ENCODE measurements at regions not wholly inside any gene's neighbourhood (a gene's known extent, or its start where the extent isn't known, plus 50 kb on each side); places are given as distances from the start of the nearest gene placed in this dataset.
"Not testable (repeated sequence)": the region's sequence is repeated elsewhere in the genome, so short reads cannot be mapped to it uniquely, and the experiment has no call there.

DNA sequence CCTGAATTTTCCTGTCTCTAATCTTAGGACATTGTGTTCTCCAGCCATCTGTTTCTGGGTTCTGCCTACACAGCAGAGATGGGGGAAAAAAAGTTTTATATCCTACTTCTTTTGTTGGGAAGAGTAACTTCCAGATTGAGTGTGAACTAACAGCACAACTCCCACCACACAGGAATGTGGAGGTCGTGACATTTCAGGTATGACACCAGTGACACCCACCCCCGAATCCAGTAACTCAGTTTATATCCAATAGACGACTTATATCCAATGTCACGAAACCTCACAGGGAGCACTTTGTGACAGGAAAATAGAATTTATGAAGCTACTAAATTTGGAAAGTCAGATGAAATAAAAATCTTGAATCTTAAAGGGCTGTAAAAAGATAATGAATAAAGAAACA, 211.9 kb upstream of the GRM3 start:
- Mint-ChIP-seq H3K4me1 (no peaks in the 10 kb centered on the region), H3K27me3 (ENCODE audit: low read depth, poor library complexity) (no peaks in the 10 kb centered on the region), H3K4me3 (no peak overlapping the region), H3K27ac (no peak overlapping the region), H3K9me3 (no peaks in the 10 kb centered on the region), H3K36me3 (ENCODE audit: low read depth) (no peaks in the 10 kb centered on the region)
- TF ChIP-seq, protein P1, sequence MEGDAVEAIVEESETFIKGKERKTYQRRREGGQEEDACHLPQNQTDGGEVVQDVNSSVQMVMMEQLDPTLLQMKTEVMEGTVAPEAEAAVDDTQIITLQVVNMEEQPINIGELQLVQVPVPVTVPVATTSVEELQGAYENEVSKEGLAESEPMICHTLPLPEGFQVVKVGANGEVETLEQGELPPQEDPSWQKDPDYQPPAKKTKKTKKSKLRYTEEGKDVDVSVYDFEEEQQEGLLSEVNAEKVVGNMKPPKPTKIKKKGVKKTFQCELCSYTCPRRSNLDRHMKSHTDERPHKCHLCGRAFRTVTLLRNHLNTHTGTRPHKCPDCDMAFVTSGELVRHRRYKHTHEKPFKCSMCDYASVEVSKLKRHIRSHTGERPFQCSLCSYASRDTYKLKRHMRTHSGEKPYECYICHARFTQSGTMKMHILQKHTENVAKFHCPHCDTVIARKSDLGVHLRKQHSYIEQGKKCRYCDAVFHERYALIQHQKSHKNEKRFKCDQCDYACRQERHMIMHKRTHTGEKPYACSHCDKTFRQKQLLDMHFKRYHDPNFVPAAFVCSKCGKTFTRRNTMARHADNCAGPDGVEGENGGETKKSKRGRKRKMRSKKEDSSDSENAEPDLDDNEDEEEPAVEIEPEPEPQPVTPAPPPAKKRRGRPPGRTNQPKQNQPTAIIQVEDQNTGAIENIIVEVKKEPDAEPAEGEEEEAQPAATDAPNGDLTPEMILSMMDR (IDR thresholded peaks at IDR 0.05), result no peak
- DNase-seq, result no peak

DNA sequence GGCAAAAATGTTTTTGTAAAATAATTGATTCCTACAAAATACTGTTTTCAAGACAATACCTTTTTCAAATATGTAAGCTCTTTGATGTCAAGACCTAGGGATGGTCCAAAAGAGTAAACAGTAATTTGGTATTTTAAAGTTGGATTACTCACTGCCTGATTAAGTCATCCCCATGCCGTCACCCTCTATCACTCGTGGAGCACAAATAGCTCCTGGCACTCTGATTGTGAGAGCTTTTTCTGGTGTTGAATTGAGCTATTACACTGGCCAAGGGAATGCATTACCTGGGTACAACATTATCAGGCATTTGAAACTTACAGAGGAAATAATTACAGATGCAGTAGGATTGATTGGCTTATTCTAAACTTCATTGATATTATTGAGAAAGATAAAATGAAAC, 231.9 kb upstream of the GRM3 start:
- no peak overlapping the region for H3K4me3 Mint-ChIP-seq
- peaks cover 6% of the 10 kb centered on the region for H3K9me3 Mint-ChIP-seq
- no peak overlapping the region for H3K27ac Mint-ChIP-seq
- no peaks in the 10 kb centered on the region for H3K36me3 Mint-ChIP-seq (ENCODE audit: low read depth)
- H3K4me1 Mint-ChIP-seq, result no peaks in the 10 kb centered on the region
- no peak for DNase-seq
- peaks cover 2% of the 10 kb centered on the region for H3K27me3 Mint-ChIP-seq (ENCODE audit: low read depth, poor library complexity)
- TF ChIP-seq, protein P1 (IDR thresholded peaks at IDR 0.05), result no peak

DNA sequence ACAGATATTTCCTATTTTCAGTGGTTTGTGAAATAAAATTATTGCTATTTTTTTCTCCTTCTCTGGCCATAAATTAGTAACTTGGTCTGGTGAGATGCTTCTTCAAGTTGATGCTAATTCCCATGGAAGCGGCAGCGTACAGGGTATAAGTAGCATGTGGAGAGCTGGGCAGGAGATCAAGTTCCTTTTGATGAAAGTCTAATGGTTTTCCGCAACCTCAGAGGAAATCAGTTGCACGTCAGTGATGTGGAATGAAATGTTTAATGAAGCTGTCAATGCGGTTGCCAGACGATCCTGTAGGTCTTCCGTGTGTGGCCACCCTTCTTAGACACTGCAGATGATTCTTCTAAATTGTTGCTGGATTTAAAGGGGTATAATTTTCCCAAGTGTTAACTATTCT, 236.4 kb upstream of the GRM3 start:
- Mint-ChIP-seq H3K27me3 (ENCODE audit: low read depth, poor library complexity) (peaks cover 2% of the 10 kb centered on the region), H3K4me3 (no peak overlapping the region), H3K9me3 (no peaks in the 10 kb centered on the region), H3K27ac (no peak overlapping the region), H3K4me1 (no peaks in the 10 kb centered on the region), H3K36me3 (ENCODE audit: low read depth) (no peaks in the 10 kb centered on the region)
- TF ChIP-seq, protein P1 (IDR thresholded peaks at IDR 0.05), result no peak
- no peak for DNase-seq

DNA sequence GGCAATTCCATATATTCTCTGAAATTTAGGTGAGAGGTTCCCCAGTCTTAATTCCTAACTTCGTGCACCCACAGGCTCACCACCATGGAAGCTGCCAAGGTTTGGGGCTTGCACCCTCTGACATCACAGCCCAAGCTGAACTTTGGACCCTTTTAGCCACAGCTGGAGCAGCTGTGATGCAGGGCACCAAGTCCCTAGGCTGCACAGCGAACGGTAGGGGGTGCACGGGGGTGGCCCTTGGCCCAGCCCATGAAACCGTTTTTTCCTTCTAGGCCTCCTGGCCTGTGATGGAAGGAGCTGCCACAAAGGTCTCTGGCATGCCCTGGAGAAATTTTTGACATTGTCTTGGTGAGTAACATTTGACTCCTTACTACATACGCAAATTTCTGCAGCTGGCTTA, 251.9 kb upstream of the GRM3 start:
- H3K27me3 Mint-ChIP-seq (ENCODE audit: low read depth, poor library complexity), result peaks cover 4% of the 10 kb centered on the region
- peaks cover 14% of the 10 kb centered on the region for H3K9me3 Mint-ChIP-seq
- DNase-seq, result no peak
- TF ChIP-seq, protein P1 (IDR thresholded peaks at IDR 0.05), result no peak
- H3K4me3 Mint-ChIP-seq, result no peak overlapping the region
- H3K27ac Mint-ChIP-seq, result no peak overlapping the region
- H3K4me1 Mint-ChIP-seq, result no peaks in the 10 kb centered on the region
- peaks cover 5% of the 10 kb centered on the region for H3K36me3 Mint-ChIP-seq (ENCODE audit: low read depth)

DNA sequence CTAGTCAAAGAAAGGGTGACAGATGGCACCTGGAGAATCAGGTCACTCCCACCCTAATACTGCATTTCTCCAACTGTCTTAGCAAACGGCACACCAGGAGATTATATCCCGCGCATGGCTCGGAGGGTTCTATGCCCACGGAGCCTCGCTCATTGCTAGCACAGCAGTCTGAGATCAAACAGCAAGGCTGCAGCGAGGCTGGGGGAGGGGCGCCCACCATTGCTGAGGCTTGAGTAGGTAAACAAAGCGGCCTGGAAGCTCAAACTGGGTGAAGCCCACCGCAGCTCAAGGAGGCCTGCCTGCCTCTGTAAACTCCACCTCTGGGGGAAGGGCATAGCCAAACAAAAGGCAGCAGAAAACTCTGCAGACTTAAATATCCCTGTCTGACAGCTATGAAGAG, 268.1 kb upstream of the GRM3 start:
- H3K27ac Mint-ChIP-seq; H3K4me1 Mint-ChIP-seq; H3K4me3 Mint-ChIP-seq; H3K36me3 Mint-ChIP-seq (ENCODE audit: low read depth); DNase-seq; H3K27me3 Mint-ChIP-seq (ENCODE audit: low read depth, poor library complexity): not testable (repeated sequence)
- peaks cover 34% of the 10 kb centered on the region for H3K9me3 Mint-ChIP-seq

DNA sequence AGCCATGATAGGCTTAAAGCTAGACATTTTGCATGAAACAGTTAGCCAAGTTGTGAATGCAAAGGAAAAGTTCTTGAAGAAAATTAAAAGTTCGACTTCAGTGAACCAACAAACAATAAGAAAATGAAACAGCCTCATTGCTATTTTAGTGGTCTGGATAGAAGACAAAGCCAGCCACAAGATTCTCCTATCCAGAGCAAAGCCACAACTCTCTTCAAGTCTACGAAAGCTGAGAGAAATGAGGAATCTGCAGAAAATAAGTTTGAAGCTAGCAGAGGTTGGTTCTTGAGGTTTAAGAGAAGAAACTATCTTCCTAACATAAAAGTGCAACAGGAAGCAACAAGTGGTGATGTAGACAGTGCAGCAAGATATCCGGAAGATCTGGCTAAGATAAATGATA, 271.4 kb upstream of the GRM3 start:
- no peak for DNase-seq
- H3K4me3 Mint-ChIP-seq, result no peak overlapping the region
- no peaks in the 10 kb centered on the region for H3K27me3 Mint-ChIP-seq (ENCODE audit: low read depth, poor library complexity)
- H3K27ac Mint-ChIP-seq, result no peak overlapping the region
- H3K4me1 Mint-ChIP-seq, result no peaks in the 10 kb centered on the region
- TF ChIP-seq, protein P1 (IDR thresholded peaks at IDR 0.05), result no peak
- H3K36me3 Mint-ChIP-seq (ENCODE audit: low read depth), result no peaks in the 10 kb centered on the region
- H3K9me3 Mint-ChIP-seq, result peaks cover 10% of the 10 kb centered on the region

All from nephron progenitor cell (in vitro differentiated cells).